ENCODE measurements at regions not wholly inside any gene's neighbourhood (a gene's known extent, or its start where the extent isn't known, plus 50 kb on each side); places are given as distances from the start of the nearest gene placed in this dataset.

- TF ChIP-seq CTCF (IDR thresholded peaks at IDR 0.05) (no peak), POLR2A (IDR thresholded peaks at IDR 0.05) (no peak)
These were observed 715.3 kb downstream of the NR2F2 start for GRCh38 chr15:97045666-97046421.

Data from thyroid gland (tissue), 4 donors.